Neural crest cell (in vitro differentiated cells): ENCODE measurements at regions not wholly inside any gene's neighbourhood (a gene's known extent, or its start where the extent isn't known, plus 50 kb on each side); places are given as distances from the start of the nearest gene placed in this dataset.

ENCODE experiments used
- DNase-seq: peaks from one replicate; pipeline ENCODE4 v3.0.0; 2021; ENCODE audit warnings: low read depth, mixed read lengths, low spot score
- H3K27ac Mint-ChIP-seq: one replicate; pipeline ENCODE4 v1.8.0; 2021; ENCODE audit warnings: mild to moderate bottlenecking, mixed read lengths; ENCODE audit not compliant: unreplicated experiment
- H3K27me3 Mint-ChIP-seq: 2 replicates; pipeline ENCODE4 v1.8.0; 2021; ENCODE audit warnings: low read depth, mild to moderate bottlenecking, mixed read lengths
- H3K36me3 Mint-ChIP-seq: 2 replicates; pipeline ENCODE4 v1.8.0; 2021; ENCODE audit warnings: low read depth, mild to moderate bottlenecking, mixed read lengths
- H3K4me1 Mint-ChIP-seq: 2 replicates; pipeline ENCODE4 v1.8.0; 2021; ENCODE audit warnings: mixed read lengths
- H3K4me3 Mint-ChIP-seq: one replicate; pipeline ENCODE4 v1.8.0; 2021; ENCODE audit warnings: mild to moderate bottlenecking, mixed read lengths
- H3K9me3 Mint-ChIP-seq: 2 replicates; pipeline ENCODE4 v1.8.0; 2021; ENCODE audit warnings: mixed read lengths
- CTCF ChIP-seq: fragments of 200-600 bp; sonication (generic); conservative IDR thresholded peaks from 2 replicates; pipeline ENCODE4 v1.5.0; 2021; ENCODE audit warnings: antibody characterized with exemption, mild to moderate bottlenecking

- TF ChIP-seq CTCF = peak; percentile 49
- H3K27me3 Mint-ChIP-seq = no peaks in the 10 kb centered on the region
- no peak overlapping the region for H3K4me3 Mint-ChIP-seq
- H3K27ac Mint-ChIP-seq = no peak overlapping the region
- no peak for DNase-seq
- H3K4me1 Mint-ChIP-seq = peaks cover 4% of the 10 kb centered on the region
- no peaks in the 10 kb centered on the region for H3K9me3 Mint-ChIP-seq
- H3K36me3 Mint-ChIP-seq = no peaks in the 10 kb centered on the region
Observed at GRCh38 chr2:192741889-192742288, 547.2 kb upstream of the TMEFF2 start.

- no peak overlapping the region for H3K27ac Mint-ChIP-seq
- H3K4me3 Mint-ChIP-seq = no peak overlapping the region
- TF ChIP-seq CTCF = no peak
- no peaks in the 10 kb centered on the region for H3K27me3 Mint-ChIP-seq
- peaks cover 5% of the 10 kb centered on the region for H3K9me3 Mint-ChIP-seq
- no peaks in the 10 kb centered on the region for H3K36me3 Mint-ChIP-seq
- no peak for DNase-seq
- H3K4me1 Mint-ChIP-seq = no peaks in the 10 kb centered on the region
Observed at GRCh38 chr2:192735447-192735846, 540.7 kb upstream of the TMEFF2 start.

- Mint-ChIP-seq H3K36me3 (no peaks in the 10 kb centered on the region), H3K27ac (no peak overlapping the region), H3K27me3 (no peaks in the 10 kb centered on the region), H3K4me3 (no peak overlapping the region), H3K9me3 (no peaks in the 10 kb centered on the region), H3K4me1 (no peaks in the 10 kb centered on the region)
- no peak for DNase-seq
- no peak for TF ChIP-seq CTCF
Observed at GRCh38 chr2:192729369-192729768, 534.6 kb upstream of the TMEFF2 start.

GRCh38 chr2:192725991-192726390 is 531.3 kb upstream of the TMEFF2 start:
- no peaks in the 10 kb centered on the region for H3K27me3 Mint-ChIP-seq
- H3K27ac Mint-ChIP-seq = no peak overlapping the region
- TF ChIP-seq CTCF = no peak
- H3K9me3 Mint-ChIP-seq = no peaks in the 10 kb centered on the region
- H3K36me3 Mint-ChIP-seq = no peaks in the 10 kb centered on the region
- H3K4me3 Mint-ChIP-seq = no peak overlapping the region
- no peak for DNase-seq
- H3K4me1 Mint-ChIP-seq = no peaks in the 10 kb centered on the region

- Mint-ChIP-seq H3K27ac (no peak overlapping the region), H3K4me1 (no peaks in the 10 kb centered on the region), H3K9me3 (no peaks in the 10 kb centered on the region), H3K27me3 (no peaks in the 10 kb centered on the region), H3K4me3 (no peak overlapping the region), H3K36me3 (no peaks in the 10 kb centered on the region)
- TF ChIP-seq CTCF = no peak
- DNase-seq = no peak
Observed at GRCh38 chr2:192719629-192720028, 524.9 kb upstream of the TMEFF2 start.

- Mint-ChIP-seq H3K4me1 (no peaks in the 10 kb centered on the region), H3K36me3 (no peaks in the 10 kb centered on the region), H3K4me3 (no peak overlapping the region), H3K9me3 (no peaks in the 10 kb centered on the region), H3K27me3 (no peaks in the 10 kb centered on the region), H3K27ac (no peak overlapping the region)
- no peak for DNase-seq
- TF ChIP-seq CTCF = no peak
Observed at GRCh38 chr2:192718340-192718739, 523.6 kb upstream of the TMEFF2 start.
